ENCODE measurements at regions not wholly inside any gene's neighbourhood (a gene's known extent, or its start where the extent isn't known, plus 50 kb on each side); places are given as distances from the start of the nearest gene placed in this dataset.

DNA sequence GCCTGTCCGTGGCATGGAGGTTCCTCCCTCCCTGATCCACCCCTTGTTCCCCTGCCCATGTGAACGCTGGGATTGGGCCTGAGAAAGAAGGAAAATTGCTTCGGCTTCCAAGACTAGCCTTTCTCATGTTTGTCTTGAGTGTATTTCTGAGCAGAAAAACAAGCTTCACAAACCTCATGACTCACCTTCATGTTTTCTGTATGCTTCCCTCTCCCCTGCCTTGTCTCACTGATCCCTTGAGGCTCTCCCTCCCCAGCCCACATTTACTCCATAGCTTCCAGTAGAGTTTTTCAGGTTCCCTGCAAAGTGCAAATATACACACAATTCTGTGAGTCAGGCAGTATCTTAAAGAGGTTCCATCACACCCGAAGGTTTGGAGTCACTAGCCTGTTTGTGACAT lies 572.4 kb downstream of the UQCRFS1 start:
- H3K79me2 ChIP-seq (ENCODE audit: low read depth): no peaks in the 10 kb centered on the region
- no peak overlapping the region for H2AFZ ChIP-seq
- H3K4me2 ChIP-seq: no peak overlapping the region
- no TSS peak for BruUV-seq (replicated peaks)
- H3K9me2 ChIP-seq (ENCODE audit: insufficient read depth): no peaks in the 10 kb centered on the region
- ChIA-PET POLR2A (ENCODE audit: unreplicated experiment) (no interaction called here), CTCF (no interaction called here)
- H3K27ac ChIP-seq: no peak overlapping the region
- no peaks in the 10 kb centered on the region for H3K9me3 ChIP-seq (ENCODE audit: insufficient read depth, low read depth)
- intact Hi-C loops (cut with micrococcal nuclease; ENCODE audit: unreplicated experiment): no loop called here
- no peak overlapping the region for H3K4me3 ChIP-seq
- TF ChIP-seq EZH2 (IDR thresholded peaks at IDR 0.05; ENCODE audit: low read depth): no peak
- TF ChIP-seq, protein P1, sequence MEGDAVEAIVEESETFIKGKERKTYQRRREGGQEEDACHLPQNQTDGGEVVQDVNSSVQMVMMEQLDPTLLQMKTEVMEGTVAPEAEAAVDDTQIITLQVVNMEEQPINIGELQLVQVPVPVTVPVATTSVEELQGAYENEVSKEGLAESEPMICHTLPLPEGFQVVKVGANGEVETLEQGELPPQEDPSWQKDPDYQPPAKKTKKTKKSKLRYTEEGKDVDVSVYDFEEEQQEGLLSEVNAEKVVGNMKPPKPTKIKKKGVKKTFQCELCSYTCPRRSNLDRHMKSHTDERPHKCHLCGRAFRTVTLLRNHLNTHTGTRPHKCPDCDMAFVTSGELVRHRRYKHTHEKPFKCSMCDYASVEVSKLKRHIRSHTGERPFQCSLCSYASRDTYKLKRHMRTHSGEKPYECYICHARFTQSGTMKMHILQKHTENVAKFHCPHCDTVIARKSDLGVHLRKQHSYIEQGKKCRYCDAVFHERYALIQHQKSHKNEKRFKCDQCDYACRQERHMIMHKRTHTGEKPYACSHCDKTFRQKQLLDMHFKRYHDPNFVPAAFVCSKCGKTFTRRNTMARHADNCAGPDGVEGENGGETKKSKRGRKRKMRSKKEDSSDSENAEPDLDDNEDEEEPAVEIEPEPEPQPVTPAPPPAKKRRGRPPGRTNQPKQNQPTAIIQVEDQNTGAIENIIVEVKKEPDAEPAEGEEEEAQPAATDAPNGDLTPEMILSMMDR (conservative IDR thresholded peaks at IDR 0.05): no peak
- no peaks in the 10 kb centered on the region for H3F3A ChIP-seq (ENCODE audit: insufficient read depth, low read depth)
- no peak for DNase-seq
- peaks cover 18% of the 10 kb centered on the region; the same call in 1 of the 2 replicates for H3K27me3 ChIP-seq (ENCODE audit: insufficient read depth, low read depth)
- H3K4me1 ChIP-seq (replicated peaks; ENCODE audit: insufficient read depth): no peaks in the 10 kb centered on the region
- no peaks in the 10 kb centered on the region for H4K20me1 ChIP-seq (ENCODE audit: insufficient read depth)
- no peaks in the 10 kb centered on the region for H3K36me3 ChIP-seq (ENCODE audit: low read depth)

DNA sequence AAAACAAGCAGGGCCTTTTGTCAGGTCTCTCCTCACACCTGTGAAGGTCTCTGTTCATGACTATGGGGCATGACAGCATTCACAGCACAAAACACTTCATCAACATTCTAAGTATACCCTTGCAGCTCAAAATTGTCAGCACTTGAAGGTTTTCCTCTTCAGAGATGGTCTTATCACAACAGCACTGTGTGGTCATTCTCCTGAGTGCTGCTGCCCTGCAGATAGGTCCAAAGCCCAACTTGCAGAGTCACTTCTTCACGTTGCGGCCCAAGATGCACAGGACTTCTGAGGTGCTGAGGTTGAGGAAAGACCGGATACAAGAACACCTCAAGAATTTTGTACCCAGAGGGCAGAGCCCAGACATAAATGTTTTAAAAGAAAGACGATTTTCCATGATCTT lies 574.5 kb downstream of the UQCRFS1 start:
- BruUV-seq (replicated peaks): no TSS peak
- H3K36me3 ChIP-seq (ENCODE audit: low read depth): no peaks in the 10 kb centered on the region
- H3F3A ChIP-seq (ENCODE audit: insufficient read depth, low read depth): no peaks in the 10 kb centered on the region
- peaks cover 15% of the 10 kb centered on the region; the same call in 1 of the 2 replicates for H3K27me3 ChIP-seq (ENCODE audit: insufficient read depth, low read depth)
- no peak overlapping the region for H3K27ac ChIP-seq
- no peaks in the 10 kb centered on the region for H4K20me1 ChIP-seq (ENCODE audit: insufficient read depth)
- ChIA-PET CTCF (no interaction called here), POLR2A (ENCODE audit: unreplicated experiment) (no interaction called here)
- no peaks in the 10 kb centered on the region for H3K79me2 ChIP-seq (ENCODE audit: low read depth)
- TF ChIP-seq, protein P1 (conservative IDR thresholded peaks at IDR 0.05): no peak
- TF ChIP-seq EZH2 (IDR thresholded peaks at IDR 0.05; ENCODE audit: low read depth): no peak
- H3K4me1 ChIP-seq (replicated peaks; ENCODE audit: insufficient read depth): no peaks in the 10 kb centered on the region
- intact Hi-C loops (cut with micrococcal nuclease; ENCODE audit: unreplicated experiment): no loop called here
- DNase-seq: no peak
- no peak overlapping the region for H2AFZ ChIP-seq
- H3K9me3 ChIP-seq (ENCODE audit: insufficient read depth, low read depth): no peaks in the 10 kb centered on the region
- no peak overlapping the region for H3K4me3 ChIP-seq
- no peaks in the 10 kb centered on the region for H3K9me2 ChIP-seq (ENCODE audit: insufficient read depth)
- no peak overlapping the region for H3K4me2 ChIP-seq

DNA sequence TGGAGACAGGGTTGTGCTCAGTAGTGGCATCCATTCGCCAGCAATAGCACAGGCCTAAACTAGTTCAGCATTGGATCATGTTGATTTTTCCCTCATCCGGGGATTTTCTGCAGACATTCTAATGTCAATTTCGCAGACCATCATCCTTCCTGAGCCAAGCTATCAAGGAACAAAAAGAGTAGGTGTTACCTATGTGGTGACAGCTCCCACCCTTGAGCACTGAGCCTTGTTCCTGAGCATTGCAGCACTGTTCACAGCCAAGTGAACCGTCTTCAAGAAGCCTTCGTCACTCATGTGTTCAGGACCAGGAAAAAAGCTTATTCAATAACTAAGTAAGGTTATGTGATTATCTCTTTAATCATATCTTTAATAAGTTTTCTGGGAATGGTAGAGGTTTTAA lies 576.2 kb downstream of the UQCRFS1 start:
- Histone ChIP-seq H3K4me3 (no peak overlapping the region), H4K20me1 (ENCODE audit: insufficient read depth) (no peaks in the 10 kb centered on the region), H3K27ac (no peak overlapping the region), H3K27me3 (ENCODE audit: insufficient read depth, low read depth) (peaks cover 15% of the 10 kb centered on the region; the same call in 1 of the 2 replicates), H3K4me2 (no peak overlapping the region), H2AFZ (no peak overlapping the region), H3K36me3 (ENCODE audit: low read depth) (no peaks in the 10 kb centered on the region), H3K79me2 (ENCODE audit: low read depth) (no peaks in the 10 kb centered on the region), H3K9me3 (ENCODE audit: insufficient read depth, low read depth) (no peaks in the 10 kb centered on the region), H3F3A (ENCODE audit: insufficient read depth, low read depth) (no peaks in the 10 kb centered on the region), H3K9me2 (ENCODE audit: insufficient read depth) (no peaks in the 10 kb centered on the region), H3K4me1 (replicated peaks; ENCODE audit: insufficient read depth) (no peaks in the 10 kb centered on the region)
- ChIA-PET CTCF (no interaction called here), POLR2A (ENCODE audit: unreplicated experiment) (no interaction called here)
- no peak for TF ChIP-seq EZH2 (IDR thresholded peaks at IDR 0.05; ENCODE audit: low read depth)
- TF ChIP-seq, protein P1 (conservative IDR thresholded peaks at IDR 0.05): no peak
- no TSS peak for BruUV-seq (replicated peaks)
- intact Hi-C loops (cut with micrococcal nuclease; ENCODE audit: unreplicated experiment): no loop called here
- no peak for DNase-seq

Data from PC-9 (cell line).